Omental fat pad (tissue), 3 donors: ENCODE measurements at regions not wholly inside any gene's neighbourhood (a gene's known extent, or its start where the extent isn't known, plus 50 kb on each side); places are given as distances from the start of the nearest gene placed in this dataset.

Experiments
- ATAC-seq: fragments of 150-250 bp; one replicate; pipeline ENCODE4 v1.9.1; 2016; ENCODE audit warnings: mild to moderate bottlenecking, moderate library complexity; ENCODE audit not compliant: low FRiP score
- DNase-seq: peaks from one replicate; pipeline ENCODE4 v3.0.0-alpha.2; 2019; ENCODE audit warnings: low spot score
- TF ChIP-seq, protein P1 (sequence below), 3 donors: fragments of 450-650 bp; IDR thresholded peaks; one replicate each; pipeline ENCODE4 v1.5.1; 2016 to 2017; ENCODE audit warnings: antibody characterized with exemption in 3 of 3, mild to moderate bottlenecking in 3 of 3, moderate library complexity in 2 of 3

DNA sequence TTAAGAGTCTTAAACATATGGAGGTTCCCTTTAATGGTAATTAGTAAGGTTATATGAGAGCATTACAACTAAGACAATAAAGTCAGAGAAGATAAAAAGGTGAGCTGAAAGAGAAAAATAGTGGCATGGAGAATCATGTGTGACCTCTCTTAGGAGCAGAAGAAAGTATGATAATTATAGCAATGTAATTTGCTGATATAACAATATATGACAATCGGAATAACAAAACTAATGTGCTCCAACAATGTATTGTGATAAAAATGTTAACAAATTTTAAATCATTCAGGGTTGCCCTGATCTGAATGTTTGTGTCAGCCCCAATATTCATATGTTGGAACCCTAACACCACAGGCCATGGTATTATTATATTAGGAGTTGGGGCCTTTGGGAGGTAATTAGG, 269.6 kb upstream of the PPFIA2 start:
- TF ChIP-seq, protein P1, sequence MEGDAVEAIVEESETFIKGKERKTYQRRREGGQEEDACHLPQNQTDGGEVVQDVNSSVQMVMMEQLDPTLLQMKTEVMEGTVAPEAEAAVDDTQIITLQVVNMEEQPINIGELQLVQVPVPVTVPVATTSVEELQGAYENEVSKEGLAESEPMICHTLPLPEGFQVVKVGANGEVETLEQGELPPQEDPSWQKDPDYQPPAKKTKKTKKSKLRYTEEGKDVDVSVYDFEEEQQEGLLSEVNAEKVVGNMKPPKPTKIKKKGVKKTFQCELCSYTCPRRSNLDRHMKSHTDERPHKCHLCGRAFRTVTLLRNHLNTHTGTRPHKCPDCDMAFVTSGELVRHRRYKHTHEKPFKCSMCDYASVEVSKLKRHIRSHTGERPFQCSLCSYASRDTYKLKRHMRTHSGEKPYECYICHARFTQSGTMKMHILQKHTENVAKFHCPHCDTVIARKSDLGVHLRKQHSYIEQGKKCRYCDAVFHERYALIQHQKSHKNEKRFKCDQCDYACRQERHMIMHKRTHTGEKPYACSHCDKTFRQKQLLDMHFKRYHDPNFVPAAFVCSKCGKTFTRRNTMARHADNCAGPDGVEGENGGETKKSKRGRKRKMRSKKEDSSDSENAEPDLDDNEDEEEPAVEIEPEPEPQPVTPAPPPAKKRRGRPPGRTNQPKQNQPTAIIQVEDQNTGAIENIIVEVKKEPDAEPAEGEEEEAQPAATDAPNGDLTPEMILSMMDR (IDR thresholded peaks at IDR 0.05): no peak
- DNase-seq (no peak), ATAC-seq (no peak)

DNA sequence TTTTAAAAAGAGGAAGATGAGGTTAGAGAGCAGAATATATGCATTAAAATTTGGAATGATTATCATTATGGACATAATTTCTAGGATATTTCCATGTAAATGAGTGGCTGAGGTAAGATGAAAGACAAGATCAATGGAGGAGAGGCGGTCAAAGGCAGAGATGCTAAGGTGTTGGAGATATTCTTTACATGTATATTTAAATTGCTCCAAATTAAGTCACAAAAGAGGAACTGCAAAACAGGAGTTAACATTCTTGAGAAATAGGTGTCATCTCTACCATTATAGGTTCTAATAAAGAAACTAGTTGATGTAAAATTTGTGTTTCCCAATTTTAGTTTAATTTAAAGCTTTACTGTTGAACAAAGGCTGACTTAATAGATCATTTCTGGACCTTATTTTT, 268.5 kb upstream of the PPFIA2 start:
- DNase-seq (no peak), ATAC-seq (no peak)
- TF ChIP-seq, protein P1 (IDR thresholded peaks at IDR 0.05): no peak

DNA sequence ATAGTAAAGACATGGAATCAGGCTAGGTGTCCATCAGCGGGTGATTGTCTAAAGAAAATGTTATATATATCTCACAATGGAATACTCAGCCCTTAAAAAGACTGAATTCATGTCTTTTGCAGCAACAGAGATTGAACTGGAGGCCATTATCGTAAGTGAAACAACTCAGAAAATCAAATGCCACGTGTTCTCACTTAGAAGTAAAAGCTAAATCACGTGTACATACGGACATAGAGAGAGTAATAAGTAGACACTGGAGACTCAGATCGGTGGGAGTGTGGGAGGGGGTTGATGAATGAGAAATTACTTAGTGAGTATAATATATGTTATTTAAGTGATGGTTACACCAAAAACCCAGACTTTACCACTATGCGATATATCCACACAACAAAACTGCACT, 266.3 kb upstream of the PPFIA2 start:
- ATAC-seq (no peak), DNase-seq (no peak)
- TF ChIP-seq, protein P1 (IDR thresholded peaks at IDR 0.05): no peak

DNA sequence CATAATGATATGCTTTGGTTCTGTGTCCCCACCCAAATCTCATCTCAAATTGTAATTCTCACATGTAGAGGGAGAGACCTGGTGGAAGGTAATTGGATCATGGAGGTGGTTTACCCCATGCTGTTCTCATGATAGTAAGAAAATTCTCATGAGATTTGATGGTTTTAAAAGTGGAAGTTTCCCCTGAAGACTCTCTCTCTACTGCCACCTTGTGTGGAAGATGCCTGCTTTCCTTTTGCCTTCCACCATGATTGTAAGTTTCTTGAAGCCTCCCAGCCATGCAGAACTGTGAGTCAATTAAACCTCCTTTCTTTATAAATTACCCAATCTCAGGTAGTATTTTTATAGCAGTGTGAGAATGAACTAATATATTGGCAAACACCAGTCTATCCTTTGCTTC, 260.4 kb upstream of the PPFIA2 start:
- no peak for DNase-seq
- no peak for ATAC-seq
- TF ChIP-seq, protein P1 (IDR thresholded peaks at IDR 0.05): no peak

DNA sequence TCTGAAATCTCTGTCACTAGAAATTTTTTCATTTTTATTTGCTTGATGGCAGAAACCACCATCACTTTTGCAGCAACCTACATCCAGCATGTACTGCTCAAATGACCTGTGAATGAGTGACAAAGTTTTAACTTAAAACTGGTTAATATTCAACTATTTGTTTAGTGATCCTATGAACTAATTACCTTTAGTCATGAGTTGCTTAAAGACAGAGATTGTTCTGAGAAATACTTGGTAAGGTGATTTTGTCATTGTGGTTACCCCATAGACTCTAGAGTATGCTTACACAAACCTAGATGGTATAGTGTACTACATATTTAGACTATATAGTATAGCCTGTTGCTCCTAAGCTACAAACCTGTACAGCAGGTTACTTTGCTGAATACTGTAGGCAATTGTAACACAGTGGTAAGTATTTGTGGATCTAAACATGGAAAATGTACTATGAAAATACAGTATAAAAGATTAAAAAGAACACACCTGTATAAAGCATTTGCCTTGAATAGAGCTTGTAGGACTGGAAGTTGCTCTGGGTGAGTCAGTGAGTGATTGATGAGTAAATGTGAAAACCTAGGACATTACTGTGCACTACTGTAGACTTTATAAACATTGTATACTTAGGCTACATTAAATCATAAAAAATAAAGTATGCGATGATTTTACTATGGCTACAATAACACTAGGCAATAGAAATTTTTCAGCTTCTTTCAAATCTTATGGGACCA, 256.6 kb upstream of the PPFIA2 start:
- TF ChIP-seq, protein P1 (IDR thresholded peaks at IDR 0.05): no peak
- DNase-seq: no peak
- no peak for ATAC-seq

DNA sequence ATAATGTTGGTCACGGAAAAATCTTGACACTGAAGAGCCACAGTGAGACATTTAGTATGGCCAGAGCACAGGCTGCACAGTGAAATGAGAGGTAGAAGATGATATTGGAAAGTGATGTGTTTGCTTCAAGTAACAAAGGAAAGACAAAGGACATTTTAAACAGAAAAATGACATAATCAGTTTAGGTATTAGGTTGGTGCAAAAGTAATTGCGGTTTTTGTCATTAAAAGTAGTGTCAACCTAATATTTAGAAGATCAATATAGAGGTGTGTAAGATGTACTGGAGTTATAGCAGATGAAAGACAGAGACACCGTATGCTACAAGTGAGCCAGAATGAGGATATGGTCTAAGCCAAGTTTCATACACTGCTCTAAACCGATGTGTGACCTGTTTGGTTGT, 253.0 kb upstream of the PPFIA2 start:
- ATAC-seq (no peak), DNase-seq (no peak)
- TF ChIP-seq, protein P1 (IDR thresholded peaks at IDR 0.05): no peak

DNA sequence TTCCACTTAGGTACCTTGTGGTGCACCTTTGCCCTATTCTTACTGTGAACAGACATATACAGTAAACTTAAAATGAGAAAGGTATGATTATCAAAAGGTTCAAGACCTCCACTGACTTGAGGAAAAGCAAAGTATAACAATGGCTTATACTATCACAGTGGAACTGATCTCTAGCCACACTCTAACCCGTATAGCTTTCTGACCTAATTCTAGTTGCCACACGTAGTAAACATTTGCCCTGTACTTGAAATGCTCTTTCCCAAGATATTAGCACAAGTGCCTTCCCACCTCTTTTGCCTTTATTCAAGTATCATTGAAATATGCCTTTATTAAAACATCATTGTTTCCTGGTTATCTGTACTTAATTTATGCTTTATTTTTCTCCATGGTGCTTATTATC, 250.4 kb upstream of the PPFIA2 start:
- TF ChIP-seq, protein P1 (IDR thresholded peaks at IDR 0.05): no peak
- no peak for DNase-seq
- ATAC-seq: no peak
